A549 (cell line): ENCODE measurements at regions not wholly inside any gene's neighbourhood (a gene's known extent, or its start where the extent isn't known, plus 50 kb on each side); places are given as distances from the start of the nearest gene placed in this dataset.

Source experiments
- ATAC-seq, 2 experiments: fragments of 200-7000 bp in 1 of 2; fragments of >200 bp in 1 of 2; cut with Nextera tagmentation in 1 of 2; cut with Tn5 transposase in 1 of 2; 3 replicates each; pipeline versions ENCODE4 v1.8.0 to v1.9.1; 2018 to 2020; ENCODE audit warnings: mild to moderate bottlenecking in 1 of 2, moderate library complexity in 1 of 2
- CTCF ChIA-PET: fragments of 300-600 bp; sonication (Branson Sonifier 250); formaldehyde crosslinking; extraction: SDS; loops from one replicate; lab custom pipeline; 2021; ENCODE audit warnings: antibody characterized with exemption, inconsistent platforms; lab: Yijun Ruan, JAX
- POLR2A ChIA-PET: fragments of 350-600 bp; formaldehyde crosslinking; extraction: SDS; loops from one replicate; lab custom pipeline; 2021; ENCODE audit warnings: antibody characterized with exemption, inconsistent platforms; lab: Yijun Ruan, JAX
- DNase-seq, 2 experiments: peaks; one replicate each; pipeline versions ENCODE4 v3.0.0 to v3.0.0-alpha.2; 2011 to 2016; ENCODE audit warnings: low read depth in 1 of 2, low spot score in 1 of 2
- FAIRE-seq: peaks from 2 replicates; lab custom pipeline; 2011; peaks lifted over from hg19 to GRCh38; lab: Jason Lieb, UNC
- H3K27ac ChIP-seq, 2 experiments: fragments of >200 bp; sonication (Bioruptor Twin); formaldehyde crosslinking; 3 replicates each; pipeline ENCODE4 v1.5.1; 2016 to 2017
- H3K4me1 ChIP-seq: fragments of >200 bp; sonication (Bioruptor Twin); formaldehyde crosslinking; 3 replicates; pipeline ENCODE4 v1.6.1; 2016
- H3K4me2 ChIP-seq: fragments of >200 bp; sonication (Bioruptor Twin); formaldehyde crosslinking; 3 replicates; pipeline ENCODE4 v1.6.1; 2016
- H3K4me3 ChIP-seq: fragments of >200 bp; sonication (Bioruptor Twin); formaldehyde crosslinking; 3 replicates; pipeline ENCODE4 v1.5.1; 2016
- H3K9me3 ChIP-seq: fragments of >200 bp; sonication (Bioruptor Twin); formaldehyde crosslinking; 3 replicates; pipeline ENCODE4 v1.6.1; 2016
- BCL3 ChIP-seq: fragments of >200 bp; sonication (Bioruptor Twin); formaldehyde crosslinking; IDR thresholded peaks from 3 replicates; pipeline ENCODE4 v1.6.1; 2016
- BHLHE40 ChIP-seq: IDR thresholded peaks from 2 replicates; pipeline ENCODE4 v1.6.1; 2012; ENCODE audit warnings: low read depth, low read length, inconsistent platforms
- CBX2 ChIP-seq: fragments of 200-600 bp; sonication (generic); IDR thresholded peaks from 2 replicates; pipeline ENCODE4 v1.6.1; 2016; ENCODE audit warnings: low read depth, mild to moderate bottlenecking, borderline replicate concordance
- CEBPB ChIP-seq, 2 experiments: fragments of >200 bp in 1 of 2; sonication (Bioruptor Twin) in 1 of 2; formaldehyde crosslinking in 1 of 2; IDR thresholded peaks; 2 replicates each; pipeline ENCODE4 v1.6.1; 2012 to 2016
- CHD4 ChIP-seq: fragments of 200-600 bp; sonication (generic); IDR thresholded peaks from 2 replicates; pipeline ENCODE4 v1.6.1; 2016; ENCODE audit warnings: antibody characterized with exemption, mild to moderate bottlenecking, borderline replicate concordance
- EHF ChIP-seq: fragments of 250-450 bp; sonication (Bioruptor Pico); IDR thresholded peaks from 2 replicates; pipeline ENCODE4 v1.5.0; 2020; ENCODE audit warnings: mild to moderate bottlenecking
- EHMT2 ChIP-seq: fragments of 200-600 bp; sonication (generic); IDR thresholded peaks from 2 replicates; pipeline ENCODE4 v1.6.1; 2016; ENCODE audit warnings: antibody characterized with exemption, low read depth, mild to moderate bottlenecking, moderate library complexity
- ESRRA ChIP-seq: fragments of 150-350 bp; IDR thresholded peaks from 2 replicates; pipeline ENCODE4 v1.6.1; 2014; ENCODE audit warnings: mild to moderate bottlenecking, low read length, borderline replicate concordance
- GATA3 ChIP-seq: IDR thresholded peaks from 2 replicates; pipeline ENCODE4 v1.6.1; 2012; ENCODE audit warnings: borderline replicate concordance
- HOXA7 ChIP-seq: fragments of 250-450 bp; sonication (Bioruptor Pico); IDR thresholded peaks from 2 replicates; pipeline ENCODE4 v1.5.0; 2020; ENCODE audit warnings: mild to moderate bottlenecking, moderate library complexity
- HOXB5 ChIP-seq: fragments of 250-450 bp; sonication (Bioruptor Pico); IDR thresholded peaks from 2 replicates; pipeline ENCODE4 v1.5.0; 2020; ENCODE audit warnings: mild to moderate bottlenecking, moderate library complexity
- JUN ChIP-seq, 2 experiments: fragments of >200 bp; sonication (Bioruptor Twin); formaldehyde crosslinking; IDR thresholded peaks; 2 replicates in 1 of 2; 3 replicates in 1 of 2; pipeline ENCODE4 v1.6.1; 2016 to 2017
- KDM5A ChIP-seq: fragments of 200-600 bp; sonication (generic); IDR thresholded peaks from 2 replicates; pipeline ENCODE4 v1.6.1; 2016; ENCODE audit warnings: antibody characterized with exemption, mild to moderate bottlenecking
- MAX ChIP-seq: IDR thresholded peaks from 2 replicates; pipeline ENCODE4 v1.6.1; 2012
- MAZ ChIP-seq: fragments of 150-350 bp; IDR thresholded peaks from 2 replicates; pipeline ENCODE4 v1.6.1; 2014; ENCODE audit warnings: antibody characterized with exemption, low read depth, low read length, borderline replicate concordance
- MYC ChIP-seq: IDR thresholded peaks from 2 replicates; pipeline ENCODE4 v1.6.1; 2012; ENCODE audit warnings: mild to moderate bottlenecking, inconsistent platforms, low read length, improper control_type of control experiment, borderline replicate concordance
- NPAS2 ChIP-seq: fragments of 250-450 bp; sonication (Bioruptor Pico); IDR thresholded peaks from 2 replicates; pipeline ENCODE4 v1.8.0; 2022; ENCODE audit warnings: mild to moderate bottlenecking, moderate library complexity, borderline replicate concordance
- PBX3 ChIP-seq: IDR thresholded peaks from 2 replicates; pipeline ENCODE4 v1.6.1; 2012
- PHF8 ChIP-seq: fragments of 200-600 bp; sonication (generic); IDR thresholded peaks from 2 replicates; pipeline ENCODE4 v1.6.1; 2016; ENCODE audit warnings: low read depth, mild to moderate bottlenecking, antibody characterized with exemption, moderate library complexity, borderline replicate concordance
- POLR2AphosphoS2 ChIP-seq: conservative IDR thresholded peaks from 2 replicates; pipeline ENCODE4 v1.6.1; 2012; ENCODE audit warnings: low read length, improper control_type of control experiment, inconsistent platforms
- RARB ChIP-seq: fragments of 250-450 bp; sonication (Bioruptor Pico); IDR thresholded peaks from 2 replicates; pipeline ENCODE4 v1.8.0; 2021; ENCODE audit warnings: mild to moderate bottlenecking, moderate library complexity
- RCOR1 ChIP-seq: fragments of 150-350 bp; IDR thresholded peaks from 2 replicates; pipeline ENCODE4 v1.6.1; 2014; ENCODE audit warnings: antibody characterized with exemption, low read length, low read depth
- RFX5 ChIP-seq: fragments of 450-650 bp; IDR thresholded peaks from 2 replicates; pipeline ENCODE4 v1.7.1; 2014; ENCODE audit warnings: antibody characterized with exemption, mild to moderate bottlenecking, moderate library complexity
- RNF2 ChIP-seq: fragments of 200-600 bp; sonication (generic); IDR thresholded peaks from 2 replicates; pipeline ENCODE4 v1.6.1; 2016; ENCODE audit warnings: low read depth, mild to moderate bottlenecking, antibody characterized with exemption, moderate library complexity, borderline replicate concordance
- SMC3 ChIP-seq: fragments of >200 bp; sonication (Bioruptor Twin); formaldehyde crosslinking; IDR thresholded peaks from 3 replicates; pipeline ENCODE4 v1.6.1; 2018; ENCODE audit warnings: inconsistent platforms
- SREBF2 ChIP-seq: fragments of 450-650 bp; IDR thresholded peaks from 2 replicates; pipeline ENCODE4 v1.6.1; 2014; ENCODE audit warnings: mild to moderate bottlenecking, moderate library complexity
- TFCP2L1 ChIP-seq: fragments of 250-450 bp; sonication (Bioruptor Pico); IDR thresholded peaks from 2 replicates; pipeline ENCODE4 v1.5.0; 2021; ENCODE audit warnings: mild to moderate bottlenecking
- TP53 ChIP-seq: fragments of 250-450 bp; sonication (Bioruptor Pico); IDR thresholded peaks from 2 replicates; pipeline ENCODE4 v1.5.0; 2021; ENCODE audit warnings: mild to moderate bottlenecking, moderate library complexity
- ZNF302 ChIP-seq: fragments of 250-450 bp; sonication (Bioruptor Pico); IDR thresholded peaks from 2 replicates; pipeline ENCODE4 v1.9.0; 2021; ENCODE audit warnings: inconsistent platforms, mild to moderate bottlenecking, moderate library complexity
- WGBS: methylation state at CpG from one replicate; pipeline ENCODE4 v1.1.6; 2017; ENCODE audit errors: missing lambda C conversion rate; 5-methylcytosine and 5-hydroxymethylcytosine counted together
- TF ChIP-seq, protein P1 (sequence below): fragments of 450-650 bp; IDR thresholded peaks from 2 replicates; pipeline ENCODE4 v1.6.1; 2014; ENCODE audit warnings: antibody characterized with exemption

DNA sequence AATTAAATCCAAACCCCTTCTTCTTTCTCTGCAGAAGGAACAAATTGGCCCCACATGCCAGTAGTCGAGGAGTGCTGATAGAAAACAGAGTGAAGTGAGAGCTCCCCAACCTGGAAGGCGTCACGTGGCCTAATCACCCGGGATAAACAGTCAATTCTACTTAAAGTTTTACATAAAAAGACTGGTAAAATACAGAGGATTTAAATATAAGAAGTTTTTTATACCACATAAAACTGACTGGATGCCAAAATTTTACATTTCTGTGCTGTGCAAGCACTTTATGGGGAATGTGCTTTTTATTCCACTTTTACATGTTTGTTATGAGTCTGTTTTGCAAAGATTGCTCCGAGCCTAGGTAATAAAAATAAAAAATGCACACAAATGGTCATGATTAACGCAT lies 1586.8 kb upstream of the ACVR2A start:
- POLR2A ChIA-PET = no interaction called here
- TF ChIP-seq SMC3 (no peak), NPAS2 (CRISPR knock-in tag) (no peak), SREBF2 (no peak), TP53 (CRISPR knock-in tag) (no peak), CHD4 (no peak), GATA3 (no peak), CEBPB (IDR thresholded peaks at IDR 0.05) (no peak), PBX3 (no peak), RARB (CRISPR knock-in tag) (no peak)
- TF ChIP-seq, protein P1, sequence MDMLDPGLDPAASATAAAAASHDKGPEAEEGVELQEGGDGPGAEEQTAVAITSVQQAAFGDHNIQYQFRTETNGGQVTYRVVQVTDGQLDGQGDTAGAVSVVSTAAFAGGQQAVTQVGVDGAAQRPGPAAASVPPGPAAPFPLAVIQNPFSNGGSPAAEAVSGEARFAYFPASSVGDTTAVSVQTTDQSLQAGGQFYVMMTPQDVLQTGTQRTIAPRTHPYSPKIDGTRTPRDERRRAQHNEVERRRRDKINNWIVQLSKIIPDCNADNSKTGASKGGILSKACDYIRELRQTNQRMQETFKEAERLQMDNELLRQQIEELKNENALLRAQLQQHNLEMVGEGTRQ = no peak
- FAIRE-seq (no peak), DNase-seq (no peak), ATAC-seq (no peak)
- WGBS = 27% methylated on average over 6 of the region's 6 CpGs
- H3K27ac ChIP-seq = no peak overlapping the region
- H3K9me3 ChIP-seq = no peaks in the 10 kb centered on the region
- no peaks in the 10 kb centered on the region for H3K4me1 ChIP-seq
- CTCF ChIA-PET = no interaction called here
- H3K4me2 ChIP-seq = no peak overlapping the region
- no peak overlapping the region for H3K4me3 ChIP-seq

DNA sequence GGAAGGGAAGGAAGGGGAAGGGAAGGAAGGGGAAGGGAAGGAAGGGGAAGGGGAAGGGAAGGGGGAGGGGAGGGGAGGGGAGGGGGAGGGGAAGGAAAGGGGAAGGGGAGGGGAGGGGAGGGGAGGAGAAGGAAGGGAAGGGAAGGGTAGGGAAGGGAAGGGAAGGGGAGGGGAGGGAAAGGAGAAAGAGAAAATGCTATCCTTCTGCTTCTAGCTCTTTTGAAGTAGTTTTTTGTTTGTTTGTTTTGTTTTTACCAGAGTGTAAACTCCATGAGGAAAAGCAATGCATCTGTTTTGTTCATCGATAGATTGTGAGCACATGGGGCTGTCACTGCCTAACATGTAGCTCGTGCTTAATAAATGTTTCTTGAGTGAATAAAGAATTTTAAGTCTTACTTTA lies 1592.7 kb upstream of the ACVR2A start:
- ATAC-seq = no peak
- no peaks in the 10 kb centered on the region for H3K9me3 ChIP-seq
- no peak overlapping the region for H3K4me3 ChIP-seq
- H3K4me2 ChIP-seq = no peak overlapping the region
- DNase-seq = no peak
- POLR2A ChIA-PET = no interaction called here
- WGBS = 41% methylated on average over 2 of the region's 2 CpGs
- FAIRE-seq = no peak
- no peak overlapping the region for H3K27ac ChIP-seq
- TF ChIP-seq TP53 (CRISPR knock-in tag) (no peak), TFCP2L1 (no peak), RFX5 (no peak), MAZ (no peak), EHMT2 (no peak), KDM5A (no peak), JUN (IDR thresholded peaks at IDR 0.05) (no peak), CBX2 (no peak), GATA3 (no peak), RCOR1 (no peak), RARB (CRISPR knock-in tag) (no peak), POLR2AphosphoS2 (no peak), PBX3 (no peak), EHF (CRISPR knock-in tag) (no peak), BHLHE40 (no peak), PHF8 (no peak), CEBPB (IDR thresholded peaks at IDR 0.05) (no peak), ESRRA (no peak), HOXB5 (CRISPR knock-in tag) (no peak), SMC3 (no peak)
- TF ChIP-seq, all 56 proteins: peak for 0
- H3K4me1 ChIP-seq = no peaks in the 10 kb centered on the region
- CTCF ChIA-PET = no interaction called here

DNA sequence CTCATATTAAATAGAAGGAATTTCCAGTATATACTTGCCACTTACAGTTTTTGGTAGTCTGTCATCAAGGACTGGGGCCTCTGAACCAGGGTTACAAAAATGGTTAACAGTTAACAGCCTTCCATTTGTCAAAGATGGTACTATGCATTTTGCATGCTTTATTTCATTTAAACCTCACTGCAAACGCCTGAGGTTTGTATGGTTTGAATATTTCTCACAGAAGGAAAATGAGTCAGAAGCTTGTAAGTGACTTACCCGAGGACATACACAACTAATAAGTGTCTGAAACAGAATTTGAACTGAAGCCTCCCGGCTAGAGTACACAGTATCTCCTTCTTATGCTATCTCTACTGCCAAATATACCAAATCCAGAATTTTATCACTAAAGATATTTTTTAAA lies 1593.5 kb upstream of the ACVR2A start:
- Histone ChIP-seq H3K9me3 (no peaks in the 10 kb centered on the region), H3K4me1 (no peaks in the 10 kb centered on the region)
- POLR2A ChIA-PET = no interaction called here
- FAIRE-seq (no peak), DNase-seq (no peak), ATAC-seq (no peak)
- CTCF ChIA-PET = no interaction called here
- WGBS = 12% methylated on average over 3 of the region's 3 CpGs
- TF ChIP-seq CBX2 (no peak), HOXB5 (CRISPR knock-in tag) (no peak), MYC (no peak), HOXA7 (no peak), CHD4 (no peak), MAZ (no peak), MAX (no peak), ZNF302 (CRISPR knock-in tag) (no peak), BHLHE40 (no peak), EHMT2 (no peak), BCL3 (no peak), RNF2 (no peak)
- TF ChIP-seq, all 56 proteins: peak for 0
- no peak overlapping the region for H3K4me2 ChIP-seq
- H3K4me3 ChIP-seq = no peak overlapping the region
- no peak overlapping the region for H3K27ac ChIP-seq
